GM21576 (cell line): ENCODE measurements at regions not wholly inside any gene's neighbourhood (a gene's known extent, or its start where the extent isn't known, plus 50 kb on each side); places are given as distances from the start of the nearest gene placed in this dataset.
A peak's percentile ranks its signal among the peaks of the same experiment; 100 is the strongest.

ENCODE experiments used
- ATAC-seq: cut with Tn5 transposase; IDR thresholded peaks from one replicate; pipeline ENCODE4 v1.9.1; 2021; ENCODE audit warnings: mild to moderate bottlenecking, moderate library complexity; ENCODE audit not compliant: unreplicated experiment

DNA sequence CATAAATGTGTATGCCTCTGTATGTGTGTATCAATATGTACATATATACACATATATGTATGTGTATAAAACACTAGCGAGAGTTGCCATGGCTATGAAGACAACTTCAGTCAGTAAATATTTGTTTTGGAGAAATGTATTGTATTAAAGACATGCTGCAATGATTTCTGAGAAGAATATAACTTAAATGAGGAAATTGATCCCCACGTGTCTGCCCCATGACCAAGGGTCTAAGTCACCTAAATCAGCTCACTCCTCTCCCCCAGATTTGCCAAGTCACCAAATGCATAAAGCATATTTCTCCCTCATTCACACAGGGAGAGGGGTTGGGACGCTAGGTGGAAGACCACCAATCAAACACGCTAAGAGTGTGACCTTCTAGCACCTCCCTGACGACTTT lies 58.3 kb upstream of the LYST start:
- ATAC-seq: no peak

DNA sequence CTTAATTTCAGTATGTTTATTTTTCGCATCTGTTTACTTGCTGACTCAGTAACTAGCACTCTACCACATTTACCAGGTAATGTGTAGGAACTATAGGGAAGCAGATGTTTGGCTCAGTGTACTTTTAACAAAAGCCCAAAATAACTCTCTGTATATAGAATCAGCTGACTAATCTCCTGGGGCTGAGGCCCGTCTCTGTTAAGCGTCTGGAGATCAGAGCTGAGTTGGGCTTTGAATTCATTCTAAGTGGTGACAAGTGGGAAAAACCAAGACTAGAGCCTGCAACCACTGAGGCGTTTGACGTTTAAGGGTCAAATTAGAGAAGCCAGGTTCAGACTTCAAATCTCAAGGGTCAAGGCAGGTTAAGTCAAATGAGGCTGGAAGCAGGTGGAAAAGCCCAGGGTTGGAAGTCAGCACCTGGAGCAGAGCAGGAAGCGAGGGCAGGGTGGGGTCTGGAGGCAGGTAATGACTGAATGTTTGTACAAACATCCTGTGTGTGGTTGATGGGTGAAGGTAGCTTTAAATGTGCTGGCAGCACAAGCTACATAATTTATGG lies 56.8 kb upstream of the LYST start:
- ATAC-seq: peak; percentile 71

DNA sequence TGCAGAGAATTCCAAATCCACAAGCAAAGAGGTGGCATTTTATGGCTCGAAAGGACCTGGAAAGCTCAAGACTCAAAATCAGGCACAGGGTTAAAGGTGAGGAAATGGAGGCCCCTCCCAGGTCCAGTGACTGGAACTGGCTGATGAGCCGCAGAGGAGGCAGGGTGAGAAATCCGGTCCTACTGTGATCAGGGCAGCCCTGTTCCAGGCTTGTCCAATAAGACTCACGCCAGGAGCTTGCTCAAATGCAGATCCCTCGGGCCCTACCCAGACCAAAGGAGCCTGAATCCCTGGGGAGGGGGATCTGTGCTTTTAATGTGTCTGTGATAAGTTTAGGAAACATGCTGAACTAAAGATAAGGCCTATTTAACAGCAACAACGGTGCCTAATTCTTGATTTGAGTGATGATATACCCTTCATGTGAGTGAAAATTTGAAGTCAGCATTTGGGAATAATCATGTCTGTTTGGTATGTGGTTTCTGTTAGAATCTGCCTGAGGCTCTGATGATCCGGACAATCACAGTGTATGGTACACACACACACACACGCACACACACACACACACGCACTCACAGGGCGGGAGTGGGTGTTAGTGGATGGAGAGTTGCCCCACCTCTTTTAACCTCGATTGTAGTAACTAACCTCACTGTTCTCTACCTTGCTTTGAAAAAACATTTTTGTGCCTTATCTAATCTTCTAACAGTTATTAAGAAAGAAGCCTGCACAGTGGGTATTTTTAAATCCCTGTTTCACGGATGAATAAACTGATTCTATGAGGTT lies 54.1 kb upstream of the LYST start:
- ATAC-seq: no peak

DNA sequence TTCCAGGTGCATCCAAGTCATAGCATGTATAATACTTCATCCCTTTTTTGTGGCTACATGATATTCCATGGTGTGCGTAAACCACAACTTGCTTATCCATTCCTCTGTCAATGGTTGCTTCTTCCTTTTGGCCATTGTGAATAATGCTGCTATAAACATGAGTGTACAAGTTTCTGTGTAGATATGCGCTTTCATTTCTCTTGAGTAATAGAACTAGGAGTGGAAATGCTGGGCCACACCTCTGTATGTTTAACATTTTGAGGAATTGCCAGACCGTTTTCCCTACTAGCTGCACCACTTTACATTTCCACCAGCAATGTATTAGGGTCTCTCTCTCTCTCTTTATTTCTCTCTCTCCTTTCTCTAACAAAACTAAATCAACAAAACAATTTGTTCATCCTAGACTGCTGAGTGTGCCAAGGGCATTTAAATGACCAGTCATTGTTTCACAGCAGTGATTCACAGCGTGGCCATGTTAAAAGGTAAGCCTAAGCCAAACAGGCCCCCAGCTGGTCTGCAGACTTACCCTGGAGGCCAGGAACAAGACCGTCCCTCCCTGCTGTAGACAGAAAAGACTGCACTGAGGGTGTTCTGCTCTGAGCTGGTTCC lies 53.2 kb upstream of the LYST start:
- ATAC-seq: no peak

DNA sequence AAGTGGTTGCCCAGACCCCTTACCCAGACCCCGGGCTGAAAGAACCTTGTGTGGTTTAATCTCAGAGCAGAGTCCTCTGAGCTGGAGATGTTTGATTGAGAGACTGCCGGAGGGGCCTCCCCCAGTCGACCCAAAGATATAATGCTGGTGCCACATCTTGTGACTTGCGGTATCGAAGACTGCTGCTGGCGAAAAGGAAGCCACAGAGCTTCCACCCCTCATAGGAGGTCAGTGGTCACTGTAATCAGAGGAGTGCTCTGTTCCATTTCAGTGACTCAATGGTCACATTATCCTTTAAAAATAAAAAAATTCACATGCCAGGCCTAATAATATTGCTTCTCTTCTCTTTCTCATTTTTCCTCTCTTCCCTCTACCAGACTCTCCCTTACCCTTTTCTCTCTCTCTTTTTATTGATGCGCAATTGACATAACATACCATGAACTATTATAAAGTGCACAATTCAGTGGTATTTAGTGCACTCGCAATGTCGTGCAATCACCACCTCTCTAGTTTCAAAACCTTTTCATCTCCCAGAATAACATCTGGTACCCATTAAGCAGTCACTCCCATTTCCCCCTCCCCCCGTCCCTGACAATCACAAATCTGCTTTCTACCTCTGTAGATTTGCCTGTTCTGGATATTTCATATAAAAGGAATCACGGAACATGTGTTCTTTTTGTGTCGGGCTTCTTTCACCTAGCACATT lies 52.6 kb upstream of the LYST start:
- ATAC-seq: no peak

DNA sequence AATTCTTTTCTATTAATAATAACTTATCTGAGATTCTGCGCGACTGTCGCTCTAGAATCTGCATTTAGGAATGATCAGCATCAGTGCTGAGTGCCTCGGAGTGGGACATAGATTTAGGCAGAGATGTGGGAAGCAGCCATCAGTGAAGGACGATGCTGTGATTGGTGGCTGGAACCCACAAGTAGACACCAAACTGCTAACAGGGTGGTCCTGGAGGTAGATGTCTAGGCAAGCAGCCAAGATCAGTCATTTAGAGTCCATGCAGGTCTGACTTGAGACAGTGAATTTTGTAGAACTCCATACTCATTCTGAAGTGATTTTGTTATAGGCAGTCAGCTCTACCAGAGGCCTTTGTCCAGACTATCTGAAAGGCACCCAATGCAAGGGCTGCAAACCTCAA lies 51.8 kb upstream of the LYST start:
- no peak for ATAC-seq

DNA sequence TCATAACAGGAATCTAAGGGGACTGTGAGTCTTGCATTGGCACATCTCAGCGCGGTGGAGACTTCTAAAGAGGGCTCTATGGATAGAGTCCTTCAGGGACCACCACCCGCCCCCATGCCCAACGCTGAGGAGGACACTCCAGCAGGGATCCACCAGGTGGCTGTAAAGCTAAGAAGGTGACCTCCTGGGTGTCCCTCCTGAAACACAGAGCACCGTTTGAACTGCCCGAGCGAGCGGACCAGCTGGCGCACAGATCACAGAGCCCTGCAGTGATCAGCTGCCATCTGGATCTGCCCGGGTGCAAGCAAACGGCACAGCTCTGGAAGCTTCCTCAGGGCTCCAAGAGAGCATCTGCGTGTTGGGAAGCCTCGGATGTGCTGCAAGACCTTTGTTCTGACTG lies 51.3 kb upstream of the LYST start:
- ATAC-seq: no peak

DNA sequence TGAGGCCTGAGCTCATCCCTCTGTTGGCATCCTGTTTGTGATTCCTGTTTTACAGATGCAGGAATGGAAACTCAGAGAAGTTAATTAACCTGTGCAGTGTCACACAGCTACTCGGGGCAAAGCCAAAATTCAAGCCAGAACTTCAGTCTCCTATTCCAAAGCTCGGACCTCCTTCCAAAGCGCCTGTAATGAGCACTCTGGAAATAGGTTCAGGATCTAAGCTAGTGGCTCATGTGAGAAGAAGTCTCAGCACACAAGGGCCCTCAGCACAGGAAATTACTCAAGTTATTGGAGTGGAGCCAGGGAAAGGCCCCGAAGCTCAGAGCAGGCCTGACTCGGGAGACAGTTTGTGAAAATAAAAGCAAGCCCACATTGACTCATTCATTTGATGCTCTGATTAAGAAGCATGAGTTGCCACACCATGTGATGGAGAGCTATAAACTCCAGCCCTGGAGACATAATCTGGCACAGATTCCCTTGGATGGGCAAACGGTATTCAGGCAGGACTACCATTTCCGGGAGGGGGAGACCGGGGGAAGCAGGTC lies 50.6 kb upstream of the LYST start:
- peak; percentile 79 for ATAC-seq
